ENCODE measurements at regions not wholly inside any gene's neighbourhood (a gene's known extent, or its start where the extent isn't known, plus 50 kb on each side); places are given as distances from the start of the nearest gene placed in this dataset.

- Histone ChIP-seq H3K27ac (no peak overlapping the region), H3K4me1 (no peaks in the 10 kb centered on the region), H3K36me3 (no peaks in the 10 kb centered on the region), H3K9me3 (peaks cover 0 to 14% (median 0%) of the 10 kb centered on the region in 11 donors), H3K4me3 (no peak overlapping the region), H3K27me3 (no peaks in the 10 kb centered on the region)
- no peak for DNase-seq
- no peak for TF ChIP-seq CTCF (IDR thresholded peaks at IDR 0.05)
- no peak for ATAC-seq
- intact Hi-C loops (cut with DNase I) = no loop called here
- WGBS, 2 donors = 28 to 29% methylated on average over 9 of the region's 9 CpGs
Observed at GRCh38 chr1:79604490-79605198, 598.1 kb upstream of the ADGRL4 start.

GRCh38 chr1:79603843-79604242 lies 597.3 kb upstream of the ADGRL4 start:
- TF ChIP-seq CTCF (IDR thresholded peaks at IDR 0.05) = no peak
- intact Hi-C loops (cut with DNase I) = no loop called here
- Histone ChIP-seq H3K9me3 (peaks cover 0 to 14% (median 0%) of the 10 kb centered on the region in 11 donors), H3K36me3 (no peaks in the 10 kb centered on the region), H3K27me3 (no peaks in the 10 kb centered on the region), H3K4me3 (no peak overlapping the region), H3K4me1 (no peaks in the 10 kb centered on the region), H3K27ac (no peak overlapping the region)
- ATAC-seq = no peak
- no peak for DNase-seq
- WGBS, 2 donors = 66 to 76% methylated on average over 2 of the region's 2 CpGs

GRCh38 chr1:79599257-79599656 lies 592.7 kb upstream of the ADGRL4 start:
- intact Hi-C loops (cut with DNase I) = no loop called here
- Histone ChIP-seq H3K4me1 (no peaks in the 10 kb centered on the region), H3K36me3 (no peaks in the 10 kb centered on the region), H3K9me3 (peaks cover 0 to 14% (median 0%) of the 10 kb centered on the region in 11 donors), H3K4me3 (no peak overlapping the region), H3K27ac (no peak overlapping the region), H3K27me3 (no peaks in the 10 kb centered on the region)
- no peak for TF ChIP-seq CTCF (IDR thresholded peaks at IDR 0.05)
- ATAC-seq = no peak
- no peak for DNase-seq
- 52 to 59% methylated on average over 2 of the region's 2 CpGs for WGBS, 2 donors

GRCh38 chr1:79595931-79596330 lies 589.4 kb upstream of the ADGRL4 start:
- Histone ChIP-seq H3K4me1 (no peaks in the 10 kb centered on the region), H3K27me3 (no peaks in the 10 kb centered on the region), H3K27ac (no peak overlapping the region), H3K9me3 (peaks cover 0 to 8% (median 0%) of the 10 kb centered on the region in 11 donors), H3K4me3 (no peak overlapping the region), H3K36me3 (no peaks in the 10 kb centered on the region)
- no peak for ATAC-seq
- no peak for TF ChIP-seq CTCF (IDR thresholded peaks at IDR 0.05)
- 97 to 100% methylated on average over 1 of the region's 1 CpG for WGBS, 2 donors
- intact Hi-C loops (cut with DNase I) = loop anchor here in 1 of 10 donors (2.0 kb wide), 1 partner anchor 165 kb away; no protein-coding TSS in a partner anchor
- DNase-seq = no peak
